ENCODE measurements at regions not wholly inside any gene's neighbourhood (a gene's known extent, or its start where the extent isn't known, plus 50 kb on each side); places are given as distances from the start of the nearest gene placed in this dataset.

- H3K4me1 ChIP-seq (ENCODE audit: control insufficient read depth in 4 of 4, insufficient read depth in 4 of 4, low read length in 3 of 4), result no peaks in the 10 kb centered on the region
- no peak overlapping the region for H3K27ac ChIP-seq (ENCODE audit: low read depth in 1 of 2, low read length in 2 of 2)
- H3K9ac ChIP-seq (ENCODE audit: low read depth in 1 of 2, low read length in 2 of 2), result no peak overlapping the region
- WGBS, result 58% methylated on average over 4 of the region's 4 CpGs
- TF ChIP-seq HNF4G (IDR thresholded peaks at IDR 0.05) (no peak), TAF1 (conservative IDR thresholded peaks at IDR 0.05) (no peak), HNF4A (conservative IDR thresholded peaks at IDR 0.05) (no peak), NR2F2 (IDR thresholded peaks at IDR 0.05) (no peak), GABPA (IDR thresholded peaks at IDR 0.05 in 1 of 2, conservative IDR thresholded peaks at IDR 0.05 in 1 of 2) (no peak), EGR1 (IDR thresholded peaks at IDR 0.05; ENCODE audit: low read depth in 2 of 2) (no peak), SP1 (IDR thresholded peaks at IDR 0.05) (no peak), FOXA1 (IDR thresholded peaks at IDR 0.05) (no peak), JUND (IDR thresholded peaks at IDR 0.05) (no peak), REST (IDR thresholded peaks at IDR 0.05) (no peak), MAX (IDR thresholded peaks at IDR 0.05) (no peak), ZBTB33 (IDR thresholded peaks at IDR 0.05) (no peak)
- peaks cover 0 to 6% (median 0%) of the 10 kb centered on the region in 4 donors for H3K27me3 ChIP-seq (ENCODE audit: control insufficient read depth in 4 of 4, insufficient read depth in 4 of 4, low read length in 3 of 4)
- H3K36me3 ChIP-seq (ENCODE audit: control insufficient read depth in 4 of 4, insufficient read depth in 3 of 4, low read depth in 1 of 4, low read length in 3 of 4), result no peaks in the 10 kb centered on the region
- H3K9me3 ChIP-seq (ENCODE audit: control insufficient read depth in 4 of 4, low read length in 3 of 4), result no peaks in the 10 kb centered on the region
- H3K4me3 ChIP-seq (ENCODE audit: low read depth in 1 of 3, low read length in 3 of 3), result no peak overlapping the region
- no peak for DNase-seq (ENCODE audit: low spot score)
These were observed 131.7 kb upstream of the ATP2B1 start for GRCh38 chr12:89840162-89840922.

GRCh38 chr12:89839444-89839843 is 130.8 kb upstream of the ATP2B1 start:
- Histone ChIP-seq H3K9me3 (ENCODE audit: control insufficient read depth in 4 of 4, low read length in 3 of 4) (no peaks in the 10 kb centered on the region), H3K27ac (ENCODE audit: low read depth in 1 of 2, low read length in 2 of 2) (no peak overlapping the region), H3K36me3 (ENCODE audit: control insufficient read depth in 4 of 4, insufficient read depth in 3 of 4, low read depth in 1 of 4, low read length in 3 of 4) (no peaks in the 10 kb centered on the region), H3K27me3 (ENCODE audit: control insufficient read depth in 4 of 4, insufficient read depth in 4 of 4, low read length in 3 of 4) (peaks cover 0 to 6% (median 0%) of the 10 kb centered on the region in 4 donors), H3K9ac (ENCODE audit: low read depth in 1 of 2, low read length in 2 of 2) (no peak overlapping the region), H3K4me1 (ENCODE audit: control insufficient read depth in 4 of 4, insufficient read depth in 4 of 4, low read length in 3 of 4) (no peaks in the 10 kb centered on the region), H3K4me3 (ENCODE audit: low read depth in 1 of 3, low read length in 3 of 3) (no peak overlapping the region)
- no peak for DNase-seq (ENCODE audit: low spot score)
- WGBS, result 57% methylated on average over 2 of the region's 2 CpGs
- TF ChIP-seq HNF4A (conservative IDR thresholded peaks at IDR 0.05), result no peak
- no peak for TF ChIP-seq SP1 (IDR thresholded peaks at IDR 0.05)
- no peak for TF ChIP-seq ZBTB33 (IDR thresholded peaks at IDR 0.05)
- TF ChIP-seq FOXA2 (IDR thresholded peaks at IDR 0.05), result no peak
- TF ChIP-seq GABPA (IDR thresholded peaks at IDR 0.05 in 1 of 2, conservative IDR thresholded peaks at IDR 0.05 in 1 of 2), result no peak
- no peak for TF ChIP-seq EGR1 (IDR thresholded peaks at IDR 0.05; ENCODE audit: low read depth in 2 of 2)
- TF ChIP-seq REST (IDR thresholded peaks at IDR 0.05), result no peak
- no peak for TF ChIP-seq FOXA1 (IDR thresholded peaks at IDR 0.05)
- no peak for TF ChIP-seq HNF4G (IDR thresholded peaks at IDR 0.05)
- no peak for TF ChIP-seq MAX (IDR thresholded peaks at IDR 0.05)
- no peak for TF ChIP-seq RAD21 (IDR thresholded peaks at IDR 0.05)
- no peak for TF ChIP-seq NR2F2 (IDR thresholded peaks at IDR 0.05)
- no peak for TF ChIP-seq JUND (IDR thresholded peaks at IDR 0.05)
- no peak for TF ChIP-seq RXRA (IDR thresholded peaks at IDR 0.05)
- TF ChIP-seq CTCF (IDR thresholded peaks at IDR 0.05; ENCODE audit: low read depth, low read length, missing input control), result no peak
